ENCODE measurements at regions not wholly inside any gene's neighbourhood (a gene's known extent, or its start where the extent isn't known, plus 50 kb on each side); places are given as distances from the start of the nearest gene placed in this dataset.

- no peak for DNase-seq
Measured at GRCh38 chr1:222912730-222913129, 97.9 kb downstream of the DISP1 start.

- no peak for DNase-seq
Measured at GRCh38 chr1:222914861-222915632, 100.2 kb downstream of the DISP1 start.

- no peak for DNase-seq
Measured at GRCh38 chr1:222916100-222916499, 101.3 kb downstream of the DISP1 start.

DNA sequence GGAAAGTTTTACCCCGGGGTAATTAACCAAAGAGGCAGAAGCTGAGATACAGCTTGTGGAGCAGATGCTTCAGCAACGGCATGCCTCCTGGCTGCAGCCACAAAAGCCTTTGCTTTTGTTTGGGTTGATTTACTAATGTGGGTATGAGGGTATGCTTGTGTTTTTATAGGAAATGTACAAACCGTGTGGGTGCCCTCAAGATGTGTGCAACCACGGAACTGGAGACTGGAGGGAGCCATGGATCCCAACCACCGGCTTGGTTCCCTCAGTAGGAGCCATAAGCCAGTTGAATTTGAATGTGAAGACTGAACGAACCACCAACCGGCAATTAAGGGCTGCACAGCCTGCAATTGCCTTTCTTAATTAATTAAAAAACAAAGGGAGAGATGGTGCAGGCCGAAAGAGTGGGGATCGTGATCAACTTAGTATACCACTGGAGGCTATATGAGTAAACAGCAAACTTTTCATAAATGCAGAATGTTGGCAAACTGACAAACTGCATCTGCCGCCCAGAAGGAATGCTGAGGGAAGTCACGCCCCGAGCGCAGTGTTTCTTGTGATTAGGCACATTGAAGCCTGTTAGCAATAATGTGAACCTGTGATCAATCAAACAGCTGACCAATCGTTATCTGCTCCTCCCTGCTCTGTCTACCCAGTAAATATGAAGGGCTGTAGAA lies 104.1 kb downstream of the DISP1 start:
- DNase-seq = no peak

DNA sequence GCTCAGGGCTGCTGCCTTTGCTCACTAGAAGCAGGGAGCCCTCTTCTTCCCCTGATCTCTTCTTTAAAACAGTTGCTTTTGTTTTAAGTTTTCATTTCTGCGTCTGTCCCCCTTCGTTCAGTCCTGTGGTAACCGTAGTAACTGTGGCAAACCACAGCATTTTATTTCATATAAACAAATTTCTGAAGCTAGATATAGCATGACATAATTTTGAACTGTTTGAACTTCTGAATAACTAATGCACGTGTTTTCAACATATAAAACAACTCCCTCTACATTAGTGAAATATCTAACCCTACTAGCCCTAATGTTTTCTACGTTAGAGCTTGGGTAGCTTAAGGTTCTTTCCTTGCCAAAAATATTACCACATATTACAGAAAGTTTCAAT lies 104.6 kb downstream of the DISP1 start:
- no peak for DNase-seq

GRCh38 chr1:222920169-222920568 lies 105.3 kb downstream of the DISP1 start:
- DNase-seq = no peak

DNA sequence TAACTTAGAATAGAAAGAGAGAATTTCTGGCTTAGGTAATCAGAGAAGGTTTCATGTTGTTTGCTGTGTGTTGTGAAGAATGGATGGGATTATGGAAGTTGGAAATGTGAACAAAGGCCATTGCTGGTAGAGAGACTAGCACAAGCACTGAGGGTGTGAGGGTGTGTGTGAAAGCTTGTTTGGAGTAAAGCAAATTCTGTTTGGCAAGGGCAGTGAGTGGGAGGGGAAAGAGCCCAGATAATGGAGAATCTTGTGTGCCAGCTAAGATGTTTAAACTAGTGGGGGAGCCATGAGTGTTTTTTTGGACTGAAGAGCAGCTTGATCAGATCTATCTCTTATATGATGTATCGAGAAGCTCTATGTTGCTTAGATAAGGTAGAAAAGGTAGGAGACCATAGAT lies 107.1 kb downstream of the DISP1 start:
- DNase-seq = no peak

DNA sequence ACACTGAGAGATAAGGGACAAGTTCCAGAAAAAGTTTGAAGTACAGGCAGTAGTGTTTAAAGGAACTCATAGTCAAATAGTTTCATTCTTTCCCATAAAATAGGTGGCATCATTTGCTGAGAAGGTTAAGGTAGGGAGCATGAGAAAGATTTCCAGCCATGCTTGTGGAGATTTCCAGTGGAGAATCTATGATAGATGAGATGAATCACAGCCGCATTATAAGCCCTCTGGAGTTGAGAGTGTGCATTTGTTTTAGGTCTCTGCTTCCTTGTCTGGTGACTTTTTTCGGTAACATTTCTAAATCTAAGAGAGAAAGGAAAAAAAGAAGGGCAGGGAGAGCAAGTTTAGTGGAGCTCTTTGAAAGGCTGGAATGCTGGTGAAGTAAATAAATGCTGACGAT lies 108.7 kb downstream of the DISP1 start:
- DNase-seq = no peak

- no peak for DNase-seq
Measured at GRCh38 chr1:222924136-222924706, 109.4 kb downstream of the DISP1 start.

DNA sequence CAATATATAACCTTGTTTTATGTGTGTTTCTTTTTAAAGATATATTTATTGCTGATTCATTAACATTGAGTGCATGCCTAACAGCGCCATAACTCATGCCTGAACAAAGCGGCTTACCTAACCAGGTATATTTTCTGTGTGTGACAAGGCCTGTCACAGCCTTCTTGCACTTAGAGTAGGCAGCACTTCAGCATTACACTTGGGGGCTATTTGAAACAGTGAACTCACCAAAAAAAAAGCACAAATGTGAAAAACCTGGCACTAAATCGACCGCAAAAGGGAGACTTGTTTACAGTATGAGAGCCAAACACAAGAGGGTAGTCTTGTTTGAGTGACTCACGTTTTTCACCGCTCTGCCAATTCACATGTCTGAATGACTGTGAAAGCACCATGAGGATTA lies 111.7 kb downstream of the DISP1 start:
- DNase-seq = no peak

DNA sequence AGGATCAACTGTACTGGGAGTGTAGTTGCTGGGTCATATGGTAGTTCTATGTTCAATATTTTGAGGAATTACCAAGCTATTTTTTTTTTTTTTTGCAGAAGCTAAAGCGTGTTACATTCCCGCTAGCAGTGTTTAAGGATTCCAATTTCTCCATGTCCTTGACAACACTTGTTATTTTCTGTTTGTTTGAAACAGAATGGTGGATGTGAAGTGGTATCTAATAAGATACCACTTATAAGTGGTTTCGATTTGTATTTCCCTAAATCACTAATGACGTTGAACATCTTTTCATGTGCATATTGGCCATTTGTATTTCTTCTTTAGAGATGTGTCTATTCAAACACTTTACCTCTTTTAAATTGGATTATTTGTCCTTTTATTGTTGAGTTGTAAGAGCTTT lies 112.2 kb downstream of the DISP1 start:
- no peak for DNase-seq

GRCh38 chr1:222928212-222928611 lies 113.4 kb downstream of the DISP1 start:
- peak; percentile 29 for DNase-seq

DNA sequence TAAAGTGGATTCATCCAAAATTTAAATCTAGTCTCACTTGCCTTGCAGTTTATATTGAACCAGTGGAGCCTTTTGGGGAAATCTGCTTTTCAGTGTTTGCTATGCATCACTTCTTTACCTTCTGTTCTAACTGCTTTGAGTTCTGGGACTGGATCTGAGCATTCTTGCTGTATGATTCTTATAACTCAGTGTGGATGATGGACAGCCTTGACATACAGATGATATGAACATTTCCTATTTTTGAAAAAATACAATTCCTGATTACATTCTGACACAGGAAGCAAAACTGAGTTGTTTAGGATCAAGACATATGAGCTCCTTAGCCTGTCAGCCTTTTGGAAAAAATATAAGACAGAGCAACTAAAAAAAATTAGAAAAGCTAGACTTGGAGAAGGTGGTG lies 115.2 kb downstream of the DISP1 start:
- DNase-seq = no peak

GRCh38 chr1:222931023-222931422 lies 116.2 kb downstream of the DISP1 start:
- no peak for DNase-seq

DNA sequence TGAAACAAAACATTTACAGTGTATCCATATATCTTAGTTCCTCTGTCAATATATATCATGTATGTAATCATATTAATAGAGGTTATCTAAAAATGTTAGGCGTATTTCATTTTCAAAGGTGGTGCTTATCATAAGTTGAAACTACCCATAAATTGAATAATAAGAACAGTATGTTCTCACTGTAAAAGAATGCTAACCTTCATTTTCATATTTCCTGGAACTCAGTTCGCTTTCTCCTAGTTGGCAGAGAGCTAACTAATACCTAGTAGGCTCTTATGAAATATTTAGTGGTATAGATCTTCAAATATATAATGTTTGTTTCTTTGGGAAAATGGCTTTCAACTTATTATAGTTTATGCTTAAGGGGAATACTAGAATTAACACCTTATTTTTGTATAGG lies 118.4 kb downstream of the DISP1 start:
- DNase-seq = no peak

GRCh38 chr1:222935239-222935900 lies 120.5 kb downstream of the DISP1 start:
- DNase-seq = no peak

DNA sequence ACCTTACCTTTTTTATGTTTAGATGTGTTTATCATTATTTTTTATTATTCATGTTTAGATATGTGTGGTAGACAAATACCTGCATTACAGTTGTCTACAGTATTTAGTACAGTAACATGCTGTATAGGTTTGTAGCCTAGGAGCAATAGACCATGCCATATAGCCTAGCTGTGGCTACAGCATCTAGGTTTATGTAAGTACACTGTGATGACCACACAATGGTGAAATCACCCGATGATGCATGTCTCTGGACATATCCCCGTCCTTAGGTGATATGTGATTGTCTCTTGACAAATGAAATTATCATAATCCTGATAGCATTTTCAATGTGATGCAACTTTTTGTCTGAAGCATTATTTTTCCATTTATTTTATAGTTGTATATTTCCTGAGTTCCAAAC lies 121.2 kb downstream of the DISP1 start:
- no peak for DNase-seq

GRCh38 chr1:222938986-222939385 lies 124.1 kb downstream of the DISP1 start:
- DNase-seq = no peak

GRCh38 chr1:222940095-222940494 lies 125.3 kb downstream of the DISP1 start:
- no peak for DNase-seq

DNA sequence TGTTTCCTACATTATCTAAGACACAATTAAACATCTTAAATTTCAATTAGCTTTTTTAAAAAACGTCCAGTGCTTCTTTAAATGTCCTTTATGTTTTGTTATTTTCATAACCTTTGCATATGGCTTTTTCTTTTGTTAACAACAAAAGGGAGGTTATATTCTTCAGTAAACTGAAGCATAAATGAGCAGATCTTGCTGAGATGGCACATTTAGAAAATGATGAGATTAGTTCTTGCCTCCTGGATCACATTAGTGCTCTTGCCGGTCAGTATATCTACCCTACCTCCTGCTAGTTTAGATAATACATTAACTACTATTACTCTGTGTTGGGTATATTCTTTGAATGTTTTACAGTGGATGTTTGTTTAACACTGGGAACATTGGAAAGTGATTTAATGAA lies 126.1 kb downstream of the DISP1 start:
- no peak for DNase-seq

- no peak for DNase-seq
Measured at GRCh38 chr1:222941425-222941824, 126.6 kb downstream of the DISP1 start.

DNA sequence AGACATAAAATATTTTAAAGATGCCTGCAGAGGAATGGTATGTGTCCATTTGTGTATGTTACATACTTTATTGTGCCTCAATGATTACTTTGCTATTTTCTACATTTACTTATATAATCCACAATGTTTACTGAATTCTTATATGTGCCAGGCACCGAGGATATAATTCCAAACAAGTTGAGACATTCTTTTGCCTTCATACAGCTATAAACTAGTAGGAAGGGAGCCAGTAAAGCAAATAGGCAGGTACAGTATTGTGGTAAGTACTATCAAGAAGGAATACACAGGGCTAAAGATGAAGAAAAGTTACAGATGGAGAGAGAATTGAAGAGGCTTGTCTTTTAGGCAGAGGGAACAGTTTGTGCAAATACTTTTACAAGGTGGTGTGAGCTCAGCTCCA lies 131.6 kb downstream of the DISP1 start:
- DNase-seq = no peak

- no peak for DNase-seq
Measured at GRCh38 chr1:222948079-222948478, 133.2 kb downstream of the DISP1 start.

- no peak for DNase-seq
Measured at GRCh38 chr1:222950892-222951291, 136.1 kb downstream of the DISP1 start.
